ENCODE measurements at regions not wholly inside any gene's neighbourhood (a gene's known extent, or its start where the extent isn't known, plus 50 kb on each side); places are given as distances from the start of the nearest gene placed in this dataset.

- TF ChIP-seq CBFB (IDR thresholded peaks at IDR 0.05; ENCODE audit: low read depth) (no peak), NBN (IDR thresholded peaks at IDR 0.05) (no peak), BCL3 (IDR thresholded peaks at IDR 0.05; ENCODE audit: borderline replicate concordance, insufficient read depth, low read depth, low read length, poor library complexity, severe bottlenecking) (no peak), POU2F2 (IDR thresholded peaks at IDR 0.05; ENCODE audit: borderline replicate concordance, low read depth, low read length) (no peak)
Observed at GRCh38 chr5:96159043-96159442, 197.4 kb upstream of the ELL2 start (continued).

- BruUV-seq (replicated peaks), result no TSS peak
- no peak for ATAC-seq
- no peaks in the 10 kb centered on the region for H3K27me3 ChIP-seq (replicated peaks in 1 of 2; ENCODE audit: control insufficient read depth in 2 of 2, insufficient read depth in 2 of 2, low read length in 1 of 2)
- no peaks in the 10 kb centered on the region for H3K79me2 ChIP-seq (ENCODE audit: control insufficient read depth, insufficient read depth, low read length)
- TF ChIP-seq SREBF1 (IDR thresholded peaks at IDR 0.05; ENCODE audit: low read length), result no peak
- TF ChIP-seq SUPT20H (IDR thresholded peaks at IDR 0.05; ENCODE audit: borderline replicate concordance, control insufficient read depth, low read depth, low read length), result no peak
- TF ChIP-seq BCL3 (IDR thresholded peaks at IDR 0.05; ENCODE audit: borderline replicate concordance, insufficient read depth, low read depth, low read length, poor library complexity, severe bottlenecking), result no peak
- TF ChIP-seq ELK1 (IDR thresholded peaks at IDR 0.05; ENCODE audit: low read depth, low read length), result no peak
- no peak for TF ChIP-seq ZNF384 (IDR thresholded peaks at IDR 0.05; ENCODE audit: borderline replicate concordance, low read depth, low read length)
- no peak for TF ChIP-seq NBN (IDR thresholded peaks at IDR 0.05)
- no peaks in the 10 kb centered on the region for H4K20me1 ChIP-seq (ENCODE audit: control insufficient read depth, insufficient read depth)
- ChIA-PET CTCF (no interaction called here), SMC1A (ENCODE audit: uncharacterized antibody, unreplicated experiment) (interaction anchor here (0.7 to 1.3 kb wide), 2 partner anchors 8 to 178 kb away, joined by 3 to 5 read pairs; no protein-coding TSS in a partner anchor), RAD21 (ENCODE audit: unreplicated experiment) (no interaction called here), POLR2A (interaction anchor here (0.6 kb wide), 1 partner anchor 1077 kb away, joined by 3 read pairs; no protein-coding TSS in a partner anchor)
- WGBS (ENCODE audit: insufficient coverage, insufficient replicate concordance, low lambda C conversion rate, missing lambda C conversion rate), result 86% methylated on average over 3 of the region's 3 CpGs
- intact Hi-C loops (cut with micrococcal nuclease; ENCODE audit: unreplicated experiment), result no loop called here
- no peak overlapping the region for H3K9ac ChIP-seq (ENCODE audit: control insufficient read depth, insufficient read depth, low read length)
- no peaks in the 10 kb centered on the region for H3K36me3 ChIP-seq (ENCODE audit: control insufficient read depth in 2 of 2, insufficient read depth in 2 of 2, low read length in 1 of 2)
- no peak for FAIRE-seq
- H3K4me2 ChIP-seq (ENCODE audit: control insufficient read depth, insufficient read depth), result no peak overlapping the region
- H3K9me3 ChIP-seq (replicated peaks; ENCODE audit: control insufficient read depth, insufficient read depth, low read length), result no peaks in the 10 kb centered on the region
- H3K27ac ChIP-seq (ENCODE audit: control insufficient read depth, insufficient read depth), result no peak overlapping the region
- H3K4me3 ChIP-seq, result no peak overlapping the region
- H2AFZ ChIP-seq (ENCODE audit: control insufficient read depth, low read depth, low read length), result no peak overlapping the region
- no peaks in the 10 kb centered on the region for H3K4me1 ChIP-seq (ENCODE audit: control insufficient read depth, insufficient read depth, low read length)
- in situ Hi-C loops (cut with MboI), result no loop called here
- no peak for DNase-seq (ENCODE audit: low read depth, low spot score)
Observed at GRCh38 chr5:96157841-96158291, 196.2 kb upstream of the ELL2 start.
